Ovary (tissue), 7 donors: ENCODE measurements at regions not wholly inside any gene's neighbourhood (a gene's known extent, or its start where the extent isn't known, plus 50 kb on each side); places are given as distances from the start of the nearest gene placed in this dataset.

Experiments
- DNase-seq, 5 donors: peaks; one replicate each; pipeline ENCODE4 v3.0.0-alpha.2; 2019 to 2020
- H3K27ac ChIP-seq, 2 donors: fragments of 200-600 bp; one replicate each; pipeline versions ENCODE4 v1.5.1 to v1.8.0; 2019 to 2022
- H3K27me3 ChIP-seq: fragments of 200-600 bp; one replicate; pipeline ENCODE4 v1.8.0; 2022
- H3K36me3 ChIP-seq: fragments of 200-600 bp; sonication (generic); one replicate; pipeline ENCODE4 v1.5.1; 2019
- H3K4me1 ChIP-seq: one replicate; pipeline ENCODE4 v1.8.1; 2013; ENCODE audit warnings: mild to moderate bottlenecking, moderate library complexity; ENCODE audit not compliant: insufficient read depth
- H3K4me3 ChIP-seq: fragments of 200-600 bp; sonication (generic); one replicate; pipeline ENCODE4 v1.5.1; 2017
- H3K9me3 ChIP-seq, 2 donors: fragments of 200-600 bp in 1 of 2; sonication (generic) in 1 of 2; one replicate each; pipeline versions ENCODE4 v1.5.1 to v1.8.1; 2013 to 2019; ENCODE audit warnings: mild to moderate bottlenecking in 1 of 2, moderate library complexity in 1 of 2
- EP300 ChIP-seq: sonication (generic); formaldehyde crosslinking; IDR thresholded peaks from one replicate; pipeline ENCODE4 v1.6.1; 2017; ENCODE audit warnings: antibody characterized with exemption
- POLR2A ChIP-seq: fragments of 450-650 bp; IDR thresholded peaks from one replicate; pipeline ENCODE4 v1.6.1; 2017; ENCODE audit warnings: antibody characterized with exemption, mild to moderate bottlenecking, moderate library complexity
- WGBS, 3 donors: extraction: QIAGEN DNeasy Blood & Tissue Kit in 1 of 3; methylation state at CpG; one replicate each; pipeline versions ENCODE4 v1.1.5 to v1.1.7; 2013 to 2017; 5-methylcytosine and 5-hydroxymethylcytosine counted together
- intact Hi-C, 4 donors: fragments of 100-400 bp; cut with DNase I; formaldehyde crosslinking; loops; one replicate each; pipeline versions ENCODE4 v1.11.0 to v1.15.1; 2022 to 2023
- TF ChIP-seq, protein P1 (sequence below), 3 donors: fragments of 450-650 bp in 2 of 3; fragments of 200-600 bp in 1 of 3; IDR thresholded peaks; one replicate each; pipeline versions ENCODE4 v1.5.1 to v1.8.0; 2016 to 2022; ENCODE audit warnings: antibody characterized with exemption in 3 of 3, mild to moderate bottlenecking in 1 of 3
- donor health status: DM: no; HTN: no; CAD: no; lungs with moderate emphysema.
- donor health status: DM: no; HTN: no; CAD: no.
- donor health status: Bipolar disorder and iron deficiency.
- donor health status: DM: no; HTN: no; CAD: no.
- donor health status: DM: yes; HTN: yes; CAD: no.

DNA sequence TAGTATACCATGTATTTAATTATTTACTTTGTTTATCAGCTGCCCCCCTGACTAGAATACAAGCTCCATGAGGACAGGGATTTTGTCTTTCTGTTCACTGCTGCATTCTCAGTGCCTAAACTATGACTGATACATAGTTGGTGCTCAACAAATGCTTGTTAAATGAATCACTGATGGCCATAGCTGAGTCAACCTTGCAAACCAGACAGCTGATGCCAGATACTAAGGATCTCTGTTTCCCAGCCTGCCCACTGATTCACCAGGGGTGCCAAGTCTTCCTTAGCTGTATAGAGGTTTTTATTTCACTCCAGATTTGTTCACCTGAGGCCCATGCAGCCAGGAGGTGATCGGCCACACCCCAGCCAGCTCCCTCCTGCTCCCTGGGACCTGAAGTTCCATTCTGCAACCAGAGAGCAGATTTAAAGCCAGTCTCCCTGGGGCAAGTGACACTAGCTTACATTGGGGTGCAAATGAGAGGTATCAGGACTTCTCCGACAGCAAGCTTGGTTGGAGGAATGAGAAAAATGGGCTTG is 92.2 kb downstream of the C1QL2 start:
- no peak for DNase-seq
- intact Hi-C loops, result no loop called here
- Histone ChIP-seq H3K4me1 (no peaks in the 10 kb centered on the region), H3K27ac (no peak overlapping the region), H3K4me3 (no peak overlapping the region), H3K9me3 (no peaks in the 10 kb centered on the region), H3K36me3 (no peaks in the 10 kb centered on the region), H3K27me3 (no peaks in the 10 kb centered on the region)
- 86 to 93% (median 90%) methylated on average over 2 of the region's 2 CpGs for WGBS, 3 donors
- TF ChIP-seq, protein P1, sequence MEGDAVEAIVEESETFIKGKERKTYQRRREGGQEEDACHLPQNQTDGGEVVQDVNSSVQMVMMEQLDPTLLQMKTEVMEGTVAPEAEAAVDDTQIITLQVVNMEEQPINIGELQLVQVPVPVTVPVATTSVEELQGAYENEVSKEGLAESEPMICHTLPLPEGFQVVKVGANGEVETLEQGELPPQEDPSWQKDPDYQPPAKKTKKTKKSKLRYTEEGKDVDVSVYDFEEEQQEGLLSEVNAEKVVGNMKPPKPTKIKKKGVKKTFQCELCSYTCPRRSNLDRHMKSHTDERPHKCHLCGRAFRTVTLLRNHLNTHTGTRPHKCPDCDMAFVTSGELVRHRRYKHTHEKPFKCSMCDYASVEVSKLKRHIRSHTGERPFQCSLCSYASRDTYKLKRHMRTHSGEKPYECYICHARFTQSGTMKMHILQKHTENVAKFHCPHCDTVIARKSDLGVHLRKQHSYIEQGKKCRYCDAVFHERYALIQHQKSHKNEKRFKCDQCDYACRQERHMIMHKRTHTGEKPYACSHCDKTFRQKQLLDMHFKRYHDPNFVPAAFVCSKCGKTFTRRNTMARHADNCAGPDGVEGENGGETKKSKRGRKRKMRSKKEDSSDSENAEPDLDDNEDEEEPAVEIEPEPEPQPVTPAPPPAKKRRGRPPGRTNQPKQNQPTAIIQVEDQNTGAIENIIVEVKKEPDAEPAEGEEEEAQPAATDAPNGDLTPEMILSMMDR (IDR thresholded peaks at IDR 0.05), result no peak
- TF ChIP-seq EP300 (no peak), POLR2A (no peak)

- intact Hi-C loops, result no loop called here
- Histone ChIP-seq H3K9me3 (no peaks in the 10 kb centered on the region), H3K27ac (no peak overlapping the region), H3K4me3 (no peak overlapping the region), H3K4me1 (no peaks in the 10 kb centered on the region), H3K36me3 (no peaks in the 10 kb centered on the region), H3K27me3 (no peaks in the 10 kb centered on the region)
- no peak for DNase-seq
- TF ChIP-seq, protein P1 (IDR thresholded peaks at IDR 0.05), result no peak
- TF ChIP-seq EP300 (no peak), POLR2A (no peak)
These were observed 93.4 kb downstream of the C1QL2 start for GRCh38 chr2:119065146-119065545.

GRCh38 chr2:119064567-119064966 is 94.0 kb downstream of the C1QL2 start:
- no peak for DNase-seq
- intact Hi-C loops, result no loop called here
- no peaks in the 10 kb centered on the region for H3K9me3 ChIP-seq
- no peak overlapping the region for H3K4me3 ChIP-seq
- no peak overlapping the region for H3K27ac ChIP-seq
- no peak for TF ChIP-seq EP300
- TF ChIP-seq POLR2A, result no peak
- TF ChIP-seq, protein P1 (IDR thresholded peaks at IDR 0.05), result no peak
- WGBS, 3 donors, result 47 to 84% (median 81%) methylated on average over 1 of the region's 1 CpG
- no peaks in the 10 kb centered on the region for H3K4me1 ChIP-seq
- H3K36me3 ChIP-seq, result no peaks in the 10 kb centered on the region
- no peaks in the 10 kb centered on the region for H3K27me3 ChIP-seq

DNA sequence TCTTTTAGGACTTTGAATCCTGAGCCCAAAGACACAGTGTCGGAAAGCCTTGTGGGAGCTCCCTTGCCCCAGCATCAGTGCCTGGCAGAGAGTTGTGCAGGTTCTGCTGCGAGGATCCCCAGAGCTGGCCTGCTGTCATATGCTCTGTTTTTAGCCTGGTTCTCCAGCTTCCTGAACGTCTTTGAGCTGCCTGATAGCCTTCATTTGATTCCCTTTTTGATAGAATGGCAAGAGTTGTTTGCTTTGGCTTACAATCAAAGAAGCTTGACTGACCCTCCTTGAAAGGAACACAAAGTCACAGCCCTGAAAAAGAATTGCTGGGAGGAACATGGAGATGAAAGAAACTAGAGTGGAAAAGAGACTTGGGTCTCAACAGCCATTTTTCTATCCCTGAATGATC is 95.4 kb downstream of the C1QL2 start:
- DNase-seq, result no peak
- 62 to 64% (median 64%) methylated on average over 3 of the region's 3 CpGs for WGBS, 3 donors
- intact Hi-C loops, result no loop called here
- Histone ChIP-seq H3K27ac (no peak overlapping the region), H3K36me3 (no peaks in the 10 kb centered on the region), H3K9me3 (no peaks in the 10 kb centered on the region), H3K27me3 (no peaks in the 10 kb centered on the region), H3K4me1 (no peaks in the 10 kb centered on the region), H3K4me3 (no peak overlapping the region)
- TF ChIP-seq, protein P1 (IDR thresholded peaks at IDR 0.05), result no peak

DNA sequence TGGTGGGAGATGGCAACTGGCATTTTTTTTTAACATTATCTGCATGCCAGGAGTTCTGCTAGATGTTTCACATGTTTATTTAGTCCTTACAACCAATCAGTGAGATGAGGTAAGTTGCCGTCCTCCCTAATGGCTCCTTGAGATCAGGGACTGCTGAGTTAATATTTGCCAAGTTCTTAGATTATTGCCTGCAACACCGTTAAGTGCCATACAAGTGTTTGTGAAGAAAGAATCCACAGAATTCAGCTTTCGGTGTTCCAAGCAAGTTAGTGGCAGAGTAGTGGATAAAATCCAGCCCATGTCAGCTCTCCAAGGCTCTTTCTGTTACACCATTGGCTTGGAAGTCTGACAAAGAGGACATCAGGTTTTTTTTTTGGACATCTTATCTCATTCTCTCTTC is 95.9 kb downstream of the C1QL2 start:
- Histone ChIP-seq H3K27ac (no peak overlapping the region), H3K36me3 (no peaks in the 10 kb centered on the region), H3K27me3 (no peaks in the 10 kb centered on the region), H3K9me3 (no peaks in the 10 kb centered on the region), H3K4me3 (no peak overlapping the region), H3K4me1 (no peaks in the 10 kb centered on the region)
- WGBS, 3 donors, result 19 to 33% (median 29%) methylated on average over 3 of the region's 3 CpGs
- TF ChIP-seq POLR2A, result no peak
- no peak for TF ChIP-seq EP300
- TF ChIP-seq, protein P1 (IDR thresholded peaks at IDR 0.05), result no peak
- DNase-seq, result no peak
- intact Hi-C loops, result no loop called here
